Fibroblast of lung (primary cell): ENCODE measurements at regions not wholly inside any gene's neighbourhood (a gene's known extent, or its start where the extent isn't known, plus 50 kb on each side); places are given as distances from the start of the nearest gene placed in this dataset.

Experiments used
- EZH2 ChIP-seq: IDR thresholded peaks from 2 replicates; pipeline ENCODE4 v1.5.1; 2012; ENCODE audit warnings: low read length, control low read depth, mild to moderate bottlenecking; ENCODE audit errors: missing control alignments
- TF ChIP-seq, protein P1 (sequence below), 2 donors: IDR thresholded peaks in 1 of 2; conservative IDR thresholded peaks in 1 of 2; 1 replicate in 1 of 2; 2 replicates in 1 of 2; pipeline ENCODE4 v1.5.1; 2011 to 2012; ENCODE audit warnings: low read length in 2 of 2, control low read depth in 1 of 2, inconsistent platforms in 1 of 2, low read depth in 1 of 2, mild to moderate bottlenecking in 1 of 2

DNA sequence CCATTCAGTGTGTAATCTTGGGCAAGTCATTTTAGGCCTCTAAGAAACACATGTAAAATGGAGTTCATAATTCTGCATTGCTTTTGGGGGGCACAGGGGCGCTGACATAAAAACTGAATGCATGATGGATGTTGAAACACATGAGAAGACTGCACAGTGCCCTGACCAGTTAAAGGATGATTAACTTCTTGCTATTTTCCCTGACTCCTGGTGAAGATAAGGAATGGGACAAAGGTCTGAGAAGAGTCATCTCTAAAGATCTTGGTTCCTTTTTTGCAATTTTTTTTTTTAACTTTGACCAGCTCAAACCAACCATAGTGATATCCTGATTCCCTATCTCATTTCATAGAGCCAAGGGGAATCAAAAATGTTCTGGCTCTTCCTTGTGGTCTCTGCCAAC lies 134.9 kb upstream of the TENM4 start:
- TF ChIP-seq, protein P1, sequence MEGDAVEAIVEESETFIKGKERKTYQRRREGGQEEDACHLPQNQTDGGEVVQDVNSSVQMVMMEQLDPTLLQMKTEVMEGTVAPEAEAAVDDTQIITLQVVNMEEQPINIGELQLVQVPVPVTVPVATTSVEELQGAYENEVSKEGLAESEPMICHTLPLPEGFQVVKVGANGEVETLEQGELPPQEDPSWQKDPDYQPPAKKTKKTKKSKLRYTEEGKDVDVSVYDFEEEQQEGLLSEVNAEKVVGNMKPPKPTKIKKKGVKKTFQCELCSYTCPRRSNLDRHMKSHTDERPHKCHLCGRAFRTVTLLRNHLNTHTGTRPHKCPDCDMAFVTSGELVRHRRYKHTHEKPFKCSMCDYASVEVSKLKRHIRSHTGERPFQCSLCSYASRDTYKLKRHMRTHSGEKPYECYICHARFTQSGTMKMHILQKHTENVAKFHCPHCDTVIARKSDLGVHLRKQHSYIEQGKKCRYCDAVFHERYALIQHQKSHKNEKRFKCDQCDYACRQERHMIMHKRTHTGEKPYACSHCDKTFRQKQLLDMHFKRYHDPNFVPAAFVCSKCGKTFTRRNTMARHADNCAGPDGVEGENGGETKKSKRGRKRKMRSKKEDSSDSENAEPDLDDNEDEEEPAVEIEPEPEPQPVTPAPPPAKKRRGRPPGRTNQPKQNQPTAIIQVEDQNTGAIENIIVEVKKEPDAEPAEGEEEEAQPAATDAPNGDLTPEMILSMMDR (conservative IDR thresholded peaks at IDR 0.05 in 1 of 2, IDR thresholded peaks at IDR 0.05 in 1 of 2; ENCODE audit: low read depth in 1 of 2, low read length in 2 of 2), result no peak
- TF ChIP-seq EZH2, result no peak
